ENCODE measurements at regions not wholly inside any gene's neighbourhood (a gene's known extent, or its start where the extent isn't known, plus 50 kb on each side); places are given as distances from the start of the nearest gene placed in this dataset.

- no peak for TF ChIP-seq EZH2phosphoT487 (IDR thresholded peaks at IDR 0.05; ENCODE audit: borderline replicate concordance, low read length)
- peak; percentile 75 for TF ChIP-seq CTCF (IDR thresholded peaks at IDR 0.05; ENCODE audit: low read depth, low read length, poor library complexity, severe bottlenecking)
- Histone ChIP-seq H3K27ac (ENCODE audit: low read depth, low read length) (no peak overlapping the region), H3F3A (ENCODE audit: control insufficient read depth, insufficient read depth) (no peaks in the 10 kb centered on the region), H4K20me1 (ENCODE audit: control insufficient read depth, insufficient read depth, low read depth, low read length) (peaks cover 15% of the 10 kb centered on the region), H3K4me2 (ENCODE audit: low read length) (peak overlapping the region; percentile 94), H3K36me3 (ENCODE audit: control insufficient read depth, low read length) (peaks cover 4% of the 10 kb centered on the region; the same call in 1 of the 2 replicates), H3K9me2 (replicated peaks; ENCODE audit: control insufficient read depth, low read length) (no peaks in the 10 kb centered on the region), H3K9me3 (ENCODE audit: control insufficient read depth, insufficient read depth, low read length) (no peaks in the 10 kb centered on the region), H3K27me3 (ENCODE audit: control insufficient read depth, low read length) (peaks cover 2% of the 10 kb centered on the region), H3K4me3 (ENCODE audit: low read length) (peak overlapping the region; percentile 95), H3K79me2 (ENCODE audit: control insufficient read depth, low read length) (peaks cover 34% of the 10 kb centered on the region), H3K4me1 (ENCODE audit: control insufficient read depth, low read length) (peaks cover 36% of the 10 kb centered on the region)
Measured at GRCh38 chr2:134118279-134119116, 135.4 kb upstream of the MGAT5 start.

GRCh38 chr2:134119117-134119712 is 134.7 kb upstream of the MGAT5 start:
- Histone ChIP-seq H3K4me2 (ENCODE audit: low read length) (peak overlapping the region; percentile 94), H3K27me3 (ENCODE audit: control insufficient read depth, low read length) (no peaks in the 10 kb centered on the region; the same call in 1 of the 2 replicates), H3K9me2 (replicated peaks; ENCODE audit: control insufficient read depth, low read length) (no peaks in the 10 kb centered on the region), H3K4me1 (ENCODE audit: control insufficient read depth, low read length) (peaks cover 44% of the 10 kb centered on the region), H3K27ac (ENCODE audit: low read depth, low read length) (peak overlapping the region; percentile 57; the same call in 1 of the 2 replicates), H3K36me3 (ENCODE audit: control insufficient read depth, low read length) (peaks cover 4% of the 10 kb centered on the region; the same call in 1 of the 2 replicates), H3F3A (ENCODE audit: control insufficient read depth, insufficient read depth) (no peaks in the 10 kb centered on the region), H3K79me2 (ENCODE audit: control insufficient read depth, low read length) (peaks cover 42% of the 10 kb centered on the region), H3K4me3 (ENCODE audit: low read length) (peak overlapping the region; percentile 95), H3K9me3 (ENCODE audit: control insufficient read depth, insufficient read depth, low read length) (no peaks in the 10 kb centered on the region), H4K20me1 (ENCODE audit: control insufficient read depth, insufficient read depth, low read depth, low read length) (peaks cover 19% of the 10 kb centered on the region)
- TF ChIP-seq EZH2phosphoT487 (IDR thresholded peaks at IDR 0.05; ENCODE audit: borderline replicate concordance, low read length) (no peak), CTCF (IDR thresholded peaks at IDR 0.05; ENCODE audit: low read depth, low read length, poor library complexity, severe bottlenecking) (no peak)

- Histone ChIP-seq H3F3A (ENCODE audit: control insufficient read depth, insufficient read depth) (no peaks in the 10 kb centered on the region), H3K4me1 (ENCODE audit: control insufficient read depth, low read length) (peaks cover 48% of the 10 kb centered on the region), H3K27ac (ENCODE audit: low read depth, low read length) (peak overlapping the region; percentile 57), H3K4me2 (ENCODE audit: low read length) (peak overlapping the region; percentile 94), H3K4me3 (ENCODE audit: low read length) (peak overlapping the region; percentile 95), H4K20me1 (ENCODE audit: control insufficient read depth, insufficient read depth, low read depth, low read length) (peaks cover 24% of the 10 kb centered on the region), H3K36me3 (ENCODE audit: control insufficient read depth, low read length) (peaks cover 4% of the 10 kb centered on the region; the same call in 1 of the 2 replicates), H3K27me3 (ENCODE audit: control insufficient read depth, low read length) (no peaks in the 10 kb centered on the region; the same call in 1 of the 2 replicates), H3K9me3 (ENCODE audit: control insufficient read depth, insufficient read depth, low read length) (no peaks in the 10 kb centered on the region), H3K9me2 (replicated peaks; ENCODE audit: control insufficient read depth, low read length) (no peaks in the 10 kb centered on the region), H3K79me2 (ENCODE audit: control insufficient read depth, low read length) (peaks cover 48% of the 10 kb centered on the region)
- TF ChIP-seq EZH2phosphoT487 (IDR thresholded peaks at IDR 0.05; ENCODE audit: borderline replicate concordance, low read length) (no peak), CTCF (IDR thresholded peaks at IDR 0.05; ENCODE audit: low read depth, low read length, poor library complexity, severe bottlenecking) (no peak)
Measured at GRCh38 chr2:134119713-134120405, 134.0 kb upstream of the MGAT5 start.

All from DOHH2 (cell line).